Parathyroid adenoma (tissue), 2 donors: ENCODE measurements at regions not wholly inside any gene's neighbourhood (a gene's known extent, or its start where the extent isn't known, plus 50 kb on each side); places are given as distances from the start of the nearest gene placed in this dataset.

ENCODE experiments used
- H2AFZ ChIP-seq: fragments of 300-600 bp; sonication (generic); one replicate; pipeline ENCODE4 v1.7.0; 2017; ENCODE audit warnings: antibody characterized with exemption, mild to moderate bottlenecking
- H3K27ac ChIP-seq: fragments of 300-600 bp; sonication (generic); one replicate; pipeline ENCODE4 v1.7.0; 2017
- H3K27me3 ChIP-seq: fragments of 300-600 bp; sonication (generic); one replicate; pipeline ENCODE4 v1.7.0; 2017; ENCODE audit warnings: low read length; ENCODE audit not compliant: control insufficient read depth, insufficient read depth
- H3K36me3 ChIP-seq: fragments of 300-600 bp; sonication (generic); one replicate; pipeline ENCODE4 v1.7.0; 2017; ENCODE audit warnings: low read length; ENCODE audit not compliant: control insufficient read depth, insufficient read depth
- H3K4me1 ChIP-seq: fragments of 300-600 bp; sonication (generic); one replicate; pipeline ENCODE4 v1.7.0; 2017; ENCODE audit warnings: control low read depth
- H3K4me2 ChIP-seq: fragments of 300-600 bp; sonication (generic); one replicate; pipeline ENCODE4 v1.7.0; 2017; ENCODE audit warnings: low read length
- H3K4me3 ChIP-seq: fragments of 300-600 bp; sonication (generic); one replicate; pipeline ENCODE4 v1.7.0; 2017; ENCODE audit warnings: low read depth, low read length
- H3K79me2 ChIP-seq: fragments of 300-600 bp; sonication (generic); one replicate; pipeline ENCODE4 v1.7.0; 2017; ENCODE audit warnings: control low read depth
- H3K9ac ChIP-seq: fragments of 300-600 bp; sonication (generic); one replicate; pipeline ENCODE4 v1.7.0; 2017; ENCODE audit warnings: mild to moderate bottlenecking
- H3K9me3 ChIP-seq: fragments of 300-600 bp; sonication (generic); one replicate; pipeline ENCODE4 v1.7.0; 2017; ENCODE audit warnings: low read length; ENCODE audit not compliant: control insufficient read depth
- TF ChIP-seq, protein P1 (sequence below): fragments of 300-600 bp; sonication (generic); IDR thresholded peaks from one replicate; pipeline ENCODE4 v1.7.0; 2017; ENCODE audit warnings: antibody characterized with exemption, mild to moderate bottlenecking
- donor health status: primary hyperparathyroidism.

GRCh38 chr21:35616090-35616489 is 444.2 kb downstream of the SETD4 start:
- Histone ChIP-seq H3K79me2 (no peaks in the 10 kb centered on the region), H3K4me2 (no peak overlapping the region), H3K4me1 (no peaks in the 10 kb centered on the region), H3K9ac (no peak overlapping the region), H3K9me3 (no peaks in the 10 kb centered on the region), H3K27me3 (no peaks in the 10 kb centered on the region), H3K36me3 (no peaks in the 10 kb centered on the region), H3K4me3 (no peak overlapping the region), H3K27ac (no peak overlapping the region), H2AFZ (no peak overlapping the region)
- TF ChIP-seq, protein P1, sequence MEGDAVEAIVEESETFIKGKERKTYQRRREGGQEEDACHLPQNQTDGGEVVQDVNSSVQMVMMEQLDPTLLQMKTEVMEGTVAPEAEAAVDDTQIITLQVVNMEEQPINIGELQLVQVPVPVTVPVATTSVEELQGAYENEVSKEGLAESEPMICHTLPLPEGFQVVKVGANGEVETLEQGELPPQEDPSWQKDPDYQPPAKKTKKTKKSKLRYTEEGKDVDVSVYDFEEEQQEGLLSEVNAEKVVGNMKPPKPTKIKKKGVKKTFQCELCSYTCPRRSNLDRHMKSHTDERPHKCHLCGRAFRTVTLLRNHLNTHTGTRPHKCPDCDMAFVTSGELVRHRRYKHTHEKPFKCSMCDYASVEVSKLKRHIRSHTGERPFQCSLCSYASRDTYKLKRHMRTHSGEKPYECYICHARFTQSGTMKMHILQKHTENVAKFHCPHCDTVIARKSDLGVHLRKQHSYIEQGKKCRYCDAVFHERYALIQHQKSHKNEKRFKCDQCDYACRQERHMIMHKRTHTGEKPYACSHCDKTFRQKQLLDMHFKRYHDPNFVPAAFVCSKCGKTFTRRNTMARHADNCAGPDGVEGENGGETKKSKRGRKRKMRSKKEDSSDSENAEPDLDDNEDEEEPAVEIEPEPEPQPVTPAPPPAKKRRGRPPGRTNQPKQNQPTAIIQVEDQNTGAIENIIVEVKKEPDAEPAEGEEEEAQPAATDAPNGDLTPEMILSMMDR, result no peak

- Histone ChIP-seq H3K36me3 (no peaks in the 10 kb centered on the region), H3K9ac (no peak overlapping the region), H3K4me2 (no peak overlapping the region), H2AFZ (no peak overlapping the region), H3K4me3 (no peak overlapping the region), H3K4me1 (no peaks in the 10 kb centered on the region), H3K27ac (no peak overlapping the region), H3K27me3 (no peaks in the 10 kb centered on the region), H3K9me3 (no peaks in the 10 kb centered on the region), H3K79me2 (no peaks in the 10 kb centered on the region)
- TF ChIP-seq, protein P1, result no peak
These were observed 445.0 kb downstream of the SETD4 start for GRCh38 chr21:35615325-35615724.

DNA sequence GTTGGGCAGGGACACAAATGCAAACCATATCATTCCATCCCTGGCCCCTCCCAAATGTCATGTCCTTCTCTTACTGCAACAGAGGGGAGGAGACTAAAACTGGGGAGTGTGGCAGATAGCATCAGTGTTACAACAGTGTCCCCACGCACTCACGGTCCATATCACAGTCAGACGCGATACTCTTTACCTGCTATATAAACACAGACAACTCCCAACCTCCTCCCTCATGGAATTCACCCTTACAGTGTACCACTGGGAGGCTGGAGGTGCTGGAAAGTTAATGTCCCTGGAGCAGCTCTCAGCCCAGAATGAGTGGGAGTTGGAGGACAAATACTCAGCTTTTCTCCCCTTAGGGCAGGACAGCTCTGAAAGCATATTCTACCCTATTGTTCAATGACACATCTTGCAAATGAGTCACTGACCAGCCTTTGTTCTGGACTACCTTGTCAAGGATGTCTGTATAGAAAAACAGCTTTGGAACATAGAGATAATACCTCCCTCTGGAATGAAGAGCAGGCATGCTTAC is 445.9 kb downstream of the SETD4 start:
- H3K36me3 ChIP-seq, result no peaks in the 10 kb centered on the region
- TF ChIP-seq, protein P1, result no peak
- H3K4me1 ChIP-seq, result no peaks in the 10 kb centered on the region
- no peaks in the 10 kb centered on the region for H3K27me3 ChIP-seq
- no peak overlapping the region for H3K4me3 ChIP-seq
- H2AFZ ChIP-seq, result no peak overlapping the region
- H3K79me2 ChIP-seq, result no peaks in the 10 kb centered on the region
- H3K9me3 ChIP-seq, result no peaks in the 10 kb centered on the region
- no peak overlapping the region for H3K4me2 ChIP-seq
- no peak overlapping the region for H3K9ac ChIP-seq
- no peak overlapping the region for H3K27ac ChIP-seq

- no peak overlapping the region for H3K9ac ChIP-seq
- no peaks in the 10 kb centered on the region for H3K79me2 ChIP-seq
- no peak overlapping the region for H3K4me2 ChIP-seq
- no peaks in the 10 kb centered on the region for H3K36me3 ChIP-seq
- H2AFZ ChIP-seq, result no peak overlapping the region
- H3K4me3 ChIP-seq, result no peak overlapping the region
- no peaks in the 10 kb centered on the region for H3K4me1 ChIP-seq
- TF ChIP-seq, protein P1, result no peak
- no peaks in the 10 kb centered on the region for H3K9me3 ChIP-seq
- no peak overlapping the region for H3K27ac ChIP-seq
- H3K27me3 ChIP-seq, result no peaks in the 10 kb centered on the region
These were observed 448.6 kb downstream of the SETD4 start for GRCh38 chr21:35611708-35612132.

DNA sequence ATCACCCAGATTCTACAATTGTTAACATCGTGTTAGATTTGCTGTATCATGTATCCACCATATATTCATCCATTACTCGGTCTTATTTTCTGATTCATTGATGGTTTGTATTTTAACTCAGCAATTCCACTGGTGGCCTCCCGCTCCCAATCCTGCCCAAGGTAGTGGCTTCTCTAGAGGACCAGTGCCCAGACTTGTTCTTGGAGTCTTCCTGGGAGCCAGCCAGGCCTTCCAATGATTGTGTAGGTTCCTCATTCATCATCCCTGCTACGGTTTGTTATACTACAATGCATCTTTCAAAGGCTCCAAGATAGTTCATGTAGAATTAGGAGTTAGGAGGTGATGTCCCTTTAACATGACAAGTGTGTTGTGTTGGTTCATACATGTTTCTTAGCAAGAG is 451.1 kb downstream of the SETD4 start:
- H3K4me1 ChIP-seq, result no peaks in the 10 kb centered on the region
- TF ChIP-seq, protein P1, result no peak
- H3K36me3 ChIP-seq, result no peaks in the 10 kb centered on the region
- H3K4me2 ChIP-seq, result no peak overlapping the region
- no peak overlapping the region for H3K4me3 ChIP-seq
- H3K9ac ChIP-seq, result no peak overlapping the region
- no peaks in the 10 kb centered on the region for H3K9me3 ChIP-seq
- H3K27ac ChIP-seq, result no peak overlapping the region
- no peak overlapping the region for H2AFZ ChIP-seq
- H3K27me3 ChIP-seq, result no peaks in the 10 kb centered on the region
- H3K79me2 ChIP-seq, result no peaks in the 10 kb centered on the region
